ENCODE measurements at regions not wholly inside any gene's neighbourhood (a gene's known extent, or its start where the extent isn't known, plus 50 kb on each side); places are given as distances from the start of the nearest gene placed in this dataset.

- TF ChIP-seq, protein P1, sequence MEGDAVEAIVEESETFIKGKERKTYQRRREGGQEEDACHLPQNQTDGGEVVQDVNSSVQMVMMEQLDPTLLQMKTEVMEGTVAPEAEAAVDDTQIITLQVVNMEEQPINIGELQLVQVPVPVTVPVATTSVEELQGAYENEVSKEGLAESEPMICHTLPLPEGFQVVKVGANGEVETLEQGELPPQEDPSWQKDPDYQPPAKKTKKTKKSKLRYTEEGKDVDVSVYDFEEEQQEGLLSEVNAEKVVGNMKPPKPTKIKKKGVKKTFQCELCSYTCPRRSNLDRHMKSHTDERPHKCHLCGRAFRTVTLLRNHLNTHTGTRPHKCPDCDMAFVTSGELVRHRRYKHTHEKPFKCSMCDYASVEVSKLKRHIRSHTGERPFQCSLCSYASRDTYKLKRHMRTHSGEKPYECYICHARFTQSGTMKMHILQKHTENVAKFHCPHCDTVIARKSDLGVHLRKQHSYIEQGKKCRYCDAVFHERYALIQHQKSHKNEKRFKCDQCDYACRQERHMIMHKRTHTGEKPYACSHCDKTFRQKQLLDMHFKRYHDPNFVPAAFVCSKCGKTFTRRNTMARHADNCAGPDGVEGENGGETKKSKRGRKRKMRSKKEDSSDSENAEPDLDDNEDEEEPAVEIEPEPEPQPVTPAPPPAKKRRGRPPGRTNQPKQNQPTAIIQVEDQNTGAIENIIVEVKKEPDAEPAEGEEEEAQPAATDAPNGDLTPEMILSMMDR (IDR thresholded peaks at IDR 0.05; ENCODE audit: insufficient read depth, low read length): no peak
- TF ChIP-seq, protein P2, sequence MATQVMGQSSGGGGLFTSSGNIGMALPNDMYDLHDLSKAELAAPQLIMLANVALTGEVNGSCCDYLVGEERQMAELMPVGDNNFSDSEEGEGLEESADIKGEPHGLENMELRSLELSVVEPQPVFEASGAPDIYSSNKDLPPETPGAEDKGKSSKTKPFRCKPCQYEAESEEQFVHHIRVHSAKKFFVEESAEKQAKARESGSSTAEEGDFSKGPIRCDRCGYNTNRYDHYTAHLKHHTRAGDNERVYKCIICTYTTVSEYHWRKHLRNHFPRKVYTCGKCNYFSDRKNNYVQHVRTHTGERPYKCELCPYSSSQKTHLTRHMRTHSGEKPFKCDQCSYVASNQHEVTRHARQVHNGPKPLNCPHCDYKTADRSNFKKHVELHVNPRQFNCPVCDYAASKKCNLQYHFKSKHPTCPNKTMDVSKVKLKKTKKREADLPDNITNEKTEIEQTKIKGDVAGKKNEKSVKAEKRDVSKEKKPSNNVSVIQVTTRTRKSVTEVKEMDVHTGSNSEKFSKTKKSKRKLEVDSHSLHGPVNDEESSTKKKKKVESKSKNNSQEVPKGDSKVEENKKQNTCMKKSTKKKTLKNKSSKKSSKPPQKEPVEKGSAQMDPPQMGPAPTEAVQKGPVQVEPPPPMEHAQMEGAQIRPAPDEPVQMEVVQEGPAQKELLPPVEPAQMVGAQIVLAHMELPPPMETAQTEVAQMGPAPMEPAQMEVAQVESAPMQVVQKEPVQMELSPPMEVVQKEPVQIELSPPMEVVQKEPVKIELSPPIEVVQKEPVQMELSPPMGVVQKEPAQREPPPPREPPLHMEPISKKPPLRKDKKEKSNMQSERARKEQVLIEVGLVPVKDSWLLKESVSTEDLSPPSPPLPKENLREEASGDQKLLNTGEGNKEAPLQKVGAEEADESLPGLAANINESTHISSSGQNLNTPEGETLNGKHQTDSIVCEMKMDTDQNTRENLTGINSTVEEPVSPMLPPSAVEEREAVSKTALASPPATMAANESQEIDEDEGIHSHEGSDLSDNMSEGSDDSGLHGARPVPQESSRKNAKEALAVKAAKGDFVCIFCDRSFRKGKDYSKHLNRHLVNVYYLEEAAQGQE (IDR thresholded peaks at IDR 0.05; ENCODE audit: insufficient replicate concordance, low read depth): no peak
Observed at GRCh38 chr2:221705185-221705877, 133.2 kb upstream of the EPHA4 start.
